ENCODE measurements at regions not wholly inside any gene's neighbourhood (a gene's known extent, or its start where the extent isn't known, plus 50 kb on each side); places are given as distances from the start of the nearest gene placed in this dataset.

- DNase-seq (ENCODE audit: low read depth): no peak
- no peak for TF ChIP-seq CTCF (IDR thresholded peaks at IDR 0.05; ENCODE audit: insufficient read depth, low read depth, low read length)
- H3K4me3 ChIP-seq (ENCODE audit: low read depth, low read length): no peak overlapping the region
Observed at GRCh38 chr16:86103320-86103719, 204.4 kb downstream of the IRF8 start.

DNA sequence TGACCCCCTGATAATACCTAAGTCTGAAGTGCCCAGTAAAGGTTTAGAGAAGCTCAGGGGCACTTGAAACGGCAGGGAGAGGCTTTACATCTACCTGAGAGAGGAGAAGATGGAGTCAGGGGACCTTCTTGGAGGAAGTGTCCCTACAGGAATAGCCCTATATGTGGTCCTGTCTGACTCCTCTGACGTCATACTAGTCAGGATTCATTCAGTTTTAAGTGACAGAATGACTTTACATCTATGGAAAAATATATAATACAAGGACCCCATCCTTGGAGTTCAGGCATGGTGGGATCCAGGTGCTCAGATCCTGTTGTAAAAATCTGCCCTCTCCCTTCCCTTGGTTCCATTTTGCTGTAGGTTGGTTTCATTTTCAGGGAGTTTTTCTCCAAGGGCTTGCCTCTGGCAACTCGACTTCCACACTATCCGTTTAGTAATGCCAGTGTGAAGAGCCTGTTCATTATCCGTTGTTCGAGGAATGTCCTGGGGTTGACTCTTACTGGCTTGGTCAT, 205.6 kb downstream of the IRF8 start:
- no peak for TF ChIP-seq CTCF (IDR thresholded peaks at IDR 0.05; ENCODE audit: insufficient read depth, low read depth, low read length)
- no peak overlapping the region for H3K4me3 ChIP-seq (ENCODE audit: low read depth, low read length)
- DNase-seq (ENCODE audit: low read depth): no peak

GRCh38 chr16:86107215-86107825, 208.4 kb downstream of the IRF8 start:
- no peak overlapping the region for H3K4me3 ChIP-seq (ENCODE audit: low read depth, low read length)
- DNase-seq (ENCODE audit: low read depth): no peak

GRCh38 chr16:86108062-86108461, 209.1 kb downstream of the IRF8 start:
- no peak for DNase-seq (ENCODE audit: low read depth)
- no peak for TF ChIP-seq CTCF (IDR thresholded peaks at IDR 0.05; ENCODE audit: insufficient read depth, low read depth, low read length)
- no peak overlapping the region for H3K4me3 ChIP-seq (ENCODE audit: low read depth, low read length)

More at GRCh38 chr16:86107215-86107825, 208.4 kb downstream of the IRF8 start:
- TF ChIP-seq CTCF (IDR thresholded peaks at IDR 0.05; ENCODE audit: insufficient read depth, low read depth, low read length): no peak

GRCh38 chr16:86110134-86110533, 211.2 kb downstream of the IRF8 start:
- TF ChIP-seq CTCF (IDR thresholded peaks at IDR 0.05; ENCODE audit: insufficient read depth, low read depth, low read length): no peak
- DNase-seq (ENCODE audit: low read depth): no peak
- no peak overlapping the region for H3K4me3 ChIP-seq (ENCODE audit: low read depth, low read length)

GRCh38 chr16:86110726-86111125, 211.8 kb downstream of the IRF8 start:
- TF ChIP-seq CTCF (IDR thresholded peaks at IDR 0.05; ENCODE audit: insufficient read depth, low read depth, low read length): no peak
- no peak for DNase-seq (ENCODE audit: low read depth)
- no peak overlapping the region for H3K4me3 ChIP-seq (ENCODE audit: low read depth, low read length)

GRCh38 chr16:86112178-86112577, 213.2 kb downstream of the IRF8 start:
- no peak overlapping the region for H3K4me3 ChIP-seq (ENCODE audit: low read depth, low read length)
- no peak for DNase-seq (ENCODE audit: low read depth)
- no peak for TF ChIP-seq CTCF (IDR thresholded peaks at IDR 0.05; ENCODE audit: insufficient read depth, low read depth, low read length)

Data from fibroblast of villous mesenchyme (primary cell).